ENCODE measurements at regions not wholly inside any gene's neighbourhood (a gene's known extent, or its start where the extent isn't known, plus 50 kb on each side); places are given as distances from the start of the nearest gene placed in this dataset.

DNA sequence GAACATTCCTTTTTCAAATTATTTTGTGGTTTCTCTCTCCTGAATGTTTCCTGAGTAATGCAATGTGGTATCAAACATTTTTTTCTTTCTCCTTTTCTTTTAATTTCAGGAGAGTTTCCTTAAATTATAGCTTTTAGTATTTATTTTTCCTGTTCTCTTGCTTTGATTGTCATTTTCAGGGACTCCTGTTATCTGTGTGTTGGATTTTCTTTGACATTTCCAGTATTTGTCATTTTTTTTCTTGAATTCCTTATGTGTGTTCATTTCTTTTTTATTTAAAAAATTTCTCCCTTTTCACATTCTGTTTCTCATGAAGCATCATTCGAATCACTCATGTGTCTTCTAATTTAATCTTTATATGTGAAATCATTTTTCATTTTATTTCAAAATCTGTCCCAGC lies 61.0 kb downstream of the NPPC start:
- Histone ChIP-seq H3K4me3 (ENCODE audit: low read depth, low read length) (no peak overlapping the region), H3K9me3 (ENCODE audit: control insufficient read depth, insufficient read depth, low read depth, low read length) (no peaks in the 10 kb centered on the region), H3K36me3 (ENCODE audit: control insufficient read depth in 2 of 2, insufficient read depth in 1 of 2, low read length in 2 of 2) (no peaks in the 10 kb centered on the region), H3K27ac (ENCODE audit: extremely low read depth, low read depth, low read length) (no peak overlapping the region), H3K4me1 (ENCODE audit: control insufficient read depth, insufficient read depth, low read length) (no peaks in the 10 kb centered on the region)
- ChIA-PET CTCF (interaction anchor here (0.6 to 0.7 kb wide), 2 partner anchors 76 to 582 kb away, joined by 3 to 4 read pairs; no protein-coding TSS in a partner anchor), POLR2A (no interaction called here)
- peak; percentile 25 for TF ChIP-seq SETDB1 (IDR thresholded peaks at IDR 0.05; ENCODE audit: insufficient read length, low read length)
- TF ChIP-seq BCL6B (tag by site-specific recombination; IDR thresholded peaks at IDR 0.05): no peak
- no peak for TF ChIP-seq ZNF571 (tag by site-specific recombination; IDR thresholded peaks at IDR 0.05)
- TF ChIP-seq ZNF549 (tag by site-specific recombination; IDR thresholded peaks at IDR 0.05): no peak
- no peak for TF ChIP-seq ZNF645 (tag by site-specific recombination; IDR thresholded peaks at IDR 0.05)
- TF ChIP-seq HOXC10 (CRISPR knock-in tag; IDR thresholded peaks at IDR 0.05): no peak
- TF ChIP-seq, protein P1, sequence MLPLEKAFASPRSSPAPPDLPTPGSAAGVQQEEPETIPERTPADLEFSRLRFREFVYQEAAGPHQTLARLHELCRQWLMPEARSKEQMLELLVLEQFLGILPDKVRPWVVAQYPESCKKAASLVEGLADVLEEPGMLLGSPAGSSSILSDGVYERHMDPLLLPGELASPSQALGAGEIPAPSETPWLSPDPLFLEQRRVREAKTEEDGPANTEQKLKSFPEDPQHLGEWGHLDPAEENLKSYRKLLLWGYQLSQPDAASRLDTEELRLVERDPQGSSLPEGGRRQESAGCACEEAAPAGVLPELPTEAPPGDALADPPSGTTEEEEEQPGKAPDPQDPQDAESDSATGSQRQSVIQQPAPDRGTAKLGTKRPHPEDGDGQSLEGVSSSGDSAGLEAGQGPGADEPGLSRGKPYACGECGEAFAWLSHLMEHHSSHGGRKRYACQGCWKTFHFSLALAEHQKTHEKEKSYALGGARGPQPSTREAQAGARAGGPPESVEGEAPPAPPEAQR (tag by site-specific recombination; IDR thresholded peaks at IDR 0.05): no peak
- TF ChIP-seq ZNF133 (tag by site-specific recombination; IDR thresholded peaks at IDR 0.05): peak; percentile 90
- no peak for TF ChIP-seq ZNF16 (tag by site-specific recombination; IDR thresholded peaks at IDR 0.05; ENCODE audit: low read depth)
- no peak for TF ChIP-seq ZFP37 (tag by site-specific recombination; IDR thresholded peaks at IDR 0.05)
- TF ChIP-seq ZNF785 (tag by site-specific recombination; IDR thresholded peaks at IDR 0.05): no peak

GRCh38 chr2:231862071-231862470 lies 64.1 kb downstream of the NPPC start:
- Histone ChIP-seq H3K36me3 (ENCODE audit: control insufficient read depth in 2 of 2, insufficient read depth in 1 of 2, low read length in 2 of 2) (no peaks in the 10 kb centered on the region), H3K4me3 (ENCODE audit: low read depth, low read length) (no peak overlapping the region), H3K4me1 (ENCODE audit: control insufficient read depth, insufficient read depth, low read length) (no peaks in the 10 kb centered on the region), H3K27ac (ENCODE audit: extremely low read depth, low read depth, low read length) (no peak overlapping the region), H3K9me3 (ENCODE audit: control insufficient read depth, insufficient read depth, low read depth, low read length) (no peaks in the 10 kb centered on the region)
- ChIA-PET POLR2A (no interaction called here), CTCF (interaction anchor here (2.1 kb wide), 1 partner anchor 9 kb away, joined by 9 read pairs; no protein-coding TSS in a partner anchor)
- TF ChIP-seq, protein P2, sequence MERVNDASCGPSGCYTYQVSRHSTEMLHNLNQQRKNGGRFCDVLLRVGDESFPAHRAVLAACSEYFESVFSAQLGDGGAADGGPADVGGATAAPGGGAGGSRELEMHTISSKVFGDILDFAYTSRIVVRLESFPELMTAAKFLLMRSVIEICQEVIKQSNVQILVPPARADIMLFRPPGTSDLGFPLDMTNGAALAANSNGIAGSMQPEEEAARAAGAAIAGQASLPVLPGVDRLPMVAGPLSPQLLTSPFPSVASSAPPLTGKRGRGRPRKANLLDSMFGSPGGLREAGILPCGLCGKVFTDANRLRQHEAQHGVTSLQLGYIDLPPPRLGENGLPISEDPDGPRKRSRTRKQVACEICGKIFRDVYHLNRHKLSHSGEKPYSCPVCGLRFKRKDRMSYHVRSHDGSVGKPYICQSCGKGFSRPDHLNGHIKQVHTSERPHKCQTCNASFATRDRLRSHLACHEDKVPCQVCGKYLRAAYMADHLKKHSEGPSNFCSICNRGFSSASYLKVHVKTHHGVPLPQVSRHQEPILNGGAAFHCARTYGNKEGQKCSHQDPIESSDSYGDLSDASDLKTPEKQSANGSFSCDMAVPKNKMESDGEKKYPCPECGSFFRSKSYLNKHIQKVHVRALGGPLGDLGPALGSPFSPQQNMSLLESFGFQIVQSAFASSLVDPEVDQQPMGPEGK (tag by site-specific recombination; IDR thresholded peaks at IDR 0.05): no peak

GRCh38 chr2:231861288-231861931 lies 64.8 kb downstream of the NPPC start:
- Histone ChIP-seq H3K4me3 (ENCODE audit: low read depth, low read length) (no peak overlapping the region), H3K36me3 (ENCODE audit: control insufficient read depth in 2 of 2, insufficient read depth in 1 of 2, low read length in 2 of 2) (no peaks in the 10 kb centered on the region), H3K9me3 (ENCODE audit: control insufficient read depth, insufficient read depth, low read depth, low read length) (no peaks in the 10 kb centered on the region), H3K27ac (ENCODE audit: extremely low read depth, low read depth, low read length) (no peak overlapping the region), H3K4me1 (ENCODE audit: control insufficient read depth, insufficient read depth, low read length) (no peaks in the 10 kb centered on the region)
- POLR2A ChIA-PET: no interaction called here
- CTCF ChIA-PET: interaction anchor here (0.7 to 2.1 kb wide), 3 partner anchors 9 to 280 kb away, joined by 4 to 9 read pairs (median 4); no protein-coding TSS in a partner anchor
- TF ChIP-seq ZNF18 (tag by site-specific recombination; IDR thresholded peaks at IDR 0.05) (no peak), HOXD13 (CRISPR knock-in tag; IDR thresholded peaks at IDR 0.05; ENCODE audit: borderline replicate concordance) (no peak), ZFP37 (tag by site-specific recombination; IDR thresholded peaks at IDR 0.05) (no peak), BCL6B (tag by site-specific recombination; IDR thresholded peaks at IDR 0.05) (no peak), ZNF692 (tag by site-specific recombination; IDR thresholded peaks at IDR 0.05) (no peak), KLF16 (tag by site-specific recombination; IDR thresholded peaks at IDR 0.05) (no peak), ZBTB8A (tag by site-specific recombination; IDR thresholded peaks at IDR 0.05) (no peak)
- TF ChIP-seq, protein P3, sequence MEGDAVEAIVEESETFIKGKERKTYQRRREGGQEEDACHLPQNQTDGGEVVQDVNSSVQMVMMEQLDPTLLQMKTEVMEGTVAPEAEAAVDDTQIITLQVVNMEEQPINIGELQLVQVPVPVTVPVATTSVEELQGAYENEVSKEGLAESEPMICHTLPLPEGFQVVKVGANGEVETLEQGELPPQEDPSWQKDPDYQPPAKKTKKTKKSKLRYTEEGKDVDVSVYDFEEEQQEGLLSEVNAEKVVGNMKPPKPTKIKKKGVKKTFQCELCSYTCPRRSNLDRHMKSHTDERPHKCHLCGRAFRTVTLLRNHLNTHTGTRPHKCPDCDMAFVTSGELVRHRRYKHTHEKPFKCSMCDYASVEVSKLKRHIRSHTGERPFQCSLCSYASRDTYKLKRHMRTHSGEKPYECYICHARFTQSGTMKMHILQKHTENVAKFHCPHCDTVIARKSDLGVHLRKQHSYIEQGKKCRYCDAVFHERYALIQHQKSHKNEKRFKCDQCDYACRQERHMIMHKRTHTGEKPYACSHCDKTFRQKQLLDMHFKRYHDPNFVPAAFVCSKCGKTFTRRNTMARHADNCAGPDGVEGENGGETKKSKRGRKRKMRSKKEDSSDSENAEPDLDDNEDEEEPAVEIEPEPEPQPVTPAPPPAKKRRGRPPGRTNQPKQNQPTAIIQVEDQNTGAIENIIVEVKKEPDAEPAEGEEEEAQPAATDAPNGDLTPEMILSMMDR (tag by site-specific recombination; IDR thresholded peaks at IDR 0.05): no peak

Measured in HEK293 (cell line).